MM.1S (cell line): ENCODE measurements at regions not wholly inside any gene's neighbourhood (a gene's known extent, or its start where the extent isn't known, plus 50 kb on each side); places are given as distances from the start of the nearest gene placed in this dataset.

Source experiments
- DNase-seq: peaks from one replicate; pipeline ENCODE4 v3.0.0-alpha.2; 2015
- H2AFZ ChIP-seq: fragments of 300-600 bp; sonication (generic); 2 replicates; pipeline ENCODE4 v1.6.0; 2016; ENCODE audit warnings: antibody characterized with exemption, low read length
- H3F3A ChIP-seq: fragments of 300-600 bp; sonication (generic); 2 replicates; pipeline ENCODE4 v1.6.1; 2016; ENCODE audit warnings: mild to moderate bottlenecking, antibody characterized with exemption, low read length, moderate library complexity, mixed read lengths; ENCODE audit not compliant: insufficient read depth
- H3K27ac ChIP-seq: fragments of 300-600 bp; sonication (generic); 2 replicates; pipeline ENCODE4 v1.5.1; 2016; ENCODE audit warnings: mild to moderate bottlenecking, low read length
- H3K27me3 ChIP-seq: fragments of 300-600 bp; sonication (generic); replicated peaks from 2 replicates; pipeline ENCODE4 v1.6.0; 2016; ENCODE audit warnings: low read length; ENCODE audit not compliant: insufficient read depth
- H3K36me3 ChIP-seq: fragments of 300-600 bp; sonication (generic); replicated peaks from 2 replicates; pipeline ENCODE4 v1.6.1; 2016; ENCODE audit warnings: mild to moderate bottlenecking, low read length, mixed read lengths; ENCODE audit not compliant: insufficient read depth
- H3K4me1 ChIP-seq: fragments of 300-600 bp; sonication (generic); 2 replicates; pipeline ENCODE4 v1.6.1; 2016; ENCODE audit warnings: low read length, mixed read lengths
- H3K4me2 ChIP-seq: fragments of 300-600 bp; sonication (generic); 2 replicates; pipeline ENCODE4 v1.6.0; 2016; ENCODE audit warnings: low read depth, low read length
- H3K4me3 ChIP-seq: fragments of 300-600 bp; sonication (generic); 2 replicates; pipeline ENCODE4 v1.5.1; 2016; ENCODE audit warnings: low read length, mixed read lengths
- H3K79me2 ChIP-seq: fragments of 300-600 bp; sonication (generic); 2 replicates; pipeline ENCODE4 v1.6.1; 2016; ENCODE audit warnings: mixed run types, low read length, mixed read lengths
- H3K9ac ChIP-seq: fragments of 300-600 bp; sonication (generic); 2 replicates; pipeline ENCODE4 v1.6.1; 2016; ENCODE audit warnings: low read length, mixed read lengths
- H3K9me2 ChIP-seq: fragments of 300-600 bp; sonication (generic); replicated peaks from 2 replicates; pipeline ENCODE4 v1.6.1; 2016; ENCODE audit warnings: mild to moderate bottlenecking, low read length, mixed read lengths; ENCODE audit not compliant: insufficient read depth
- H3K9me3 ChIP-seq: fragments of 300-600 bp; sonication (generic); replicated peaks from 2 replicates; pipeline ENCODE4 v1.6.1; 2016; ENCODE audit warnings: mild to moderate bottlenecking, low read length, mixed read lengths; ENCODE audit not compliant: insufficient read depth
- H4K20me1 ChIP-seq: fragments of 300-600 bp; sonication (generic); 2 replicates; pipeline ENCODE4 v1.6.1; 2016; ENCODE audit warnings: mild to moderate bottlenecking, low read length, moderate library complexity, mixed read lengths; ENCODE audit not compliant: insufficient read depth
- EZH2 ChIP-seq: fragments of 300-600 bp; sonication (generic); optimal IDR thresholded peaks from 2 replicates; pipeline ENCODE3; 2017; ENCODE audit warnings: low read depth, mild to moderate bottlenecking, antibody characterized with exemption, low read length, mixed read lengths
- EZH2phosphoT487 ChIP-seq: fragments of 300-600 bp; sonication (generic); IDR thresholded peaks from 2 replicates; pipeline ENCODE4 v1.6.1; 2018; ENCODE audit warnings: antibody characterized with exemption, low read length
- TF ChIP-seq, protein P1 (sequence below): fragments of 300-600 bp; sonication (generic); IDR thresholded peaks from 2 replicates; pipeline ENCODE4 v1.5.1; 2016; ENCODE audit warnings: antibody characterized with exemption, low read length, mixed read lengths

DNA sequence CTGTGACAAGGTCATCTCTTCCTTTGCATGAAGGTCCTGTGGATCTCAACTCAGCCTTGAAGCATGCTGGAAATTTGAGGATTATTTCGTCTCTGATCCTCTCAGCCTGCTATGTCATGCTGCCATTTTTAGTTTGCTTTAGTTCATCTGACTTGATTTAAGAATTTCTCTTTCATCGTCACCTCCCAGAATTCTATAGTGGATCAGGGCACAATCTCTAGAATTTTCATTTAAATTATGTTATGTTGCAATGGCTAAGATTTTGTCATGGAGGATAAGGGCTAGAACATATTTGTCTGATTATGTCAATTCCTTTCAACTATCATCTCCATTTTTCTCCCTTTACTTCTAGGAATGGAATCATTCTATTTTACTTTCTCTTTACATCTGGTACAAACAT lies 98.8 kb downstream of the PCDH10 start:
- Histone ChIP-seq H3K9me3 (no peaks in the 10 kb centered on the region), H3F3A (no peaks in the 10 kb centered on the region), H3K27ac (no peak overlapping the region), H3K79me2 (no peaks in the 10 kb centered on the region), H2AFZ (no peak overlapping the region), H3K4me2 (no peak overlapping the region), H3K9me2 (no peaks in the 10 kb centered on the region), H4K20me1 (no peaks in the 10 kb centered on the region), H3K27me3 (no peaks in the 10 kb centered on the region), H3K4me1 (no peaks in the 10 kb centered on the region), H3K9ac (no peak overlapping the region), H3K36me3 (no peaks in the 10 kb centered on the region), H3K4me3 (no peak overlapping the region)
- TF ChIP-seq EZH2 (no peak), EZH2phosphoT487 (no peak)
- TF ChIP-seq, protein P1, sequence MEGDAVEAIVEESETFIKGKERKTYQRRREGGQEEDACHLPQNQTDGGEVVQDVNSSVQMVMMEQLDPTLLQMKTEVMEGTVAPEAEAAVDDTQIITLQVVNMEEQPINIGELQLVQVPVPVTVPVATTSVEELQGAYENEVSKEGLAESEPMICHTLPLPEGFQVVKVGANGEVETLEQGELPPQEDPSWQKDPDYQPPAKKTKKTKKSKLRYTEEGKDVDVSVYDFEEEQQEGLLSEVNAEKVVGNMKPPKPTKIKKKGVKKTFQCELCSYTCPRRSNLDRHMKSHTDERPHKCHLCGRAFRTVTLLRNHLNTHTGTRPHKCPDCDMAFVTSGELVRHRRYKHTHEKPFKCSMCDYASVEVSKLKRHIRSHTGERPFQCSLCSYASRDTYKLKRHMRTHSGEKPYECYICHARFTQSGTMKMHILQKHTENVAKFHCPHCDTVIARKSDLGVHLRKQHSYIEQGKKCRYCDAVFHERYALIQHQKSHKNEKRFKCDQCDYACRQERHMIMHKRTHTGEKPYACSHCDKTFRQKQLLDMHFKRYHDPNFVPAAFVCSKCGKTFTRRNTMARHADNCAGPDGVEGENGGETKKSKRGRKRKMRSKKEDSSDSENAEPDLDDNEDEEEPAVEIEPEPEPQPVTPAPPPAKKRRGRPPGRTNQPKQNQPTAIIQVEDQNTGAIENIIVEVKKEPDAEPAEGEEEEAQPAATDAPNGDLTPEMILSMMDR = no peak
- DNase-seq = no peak

DNA sequence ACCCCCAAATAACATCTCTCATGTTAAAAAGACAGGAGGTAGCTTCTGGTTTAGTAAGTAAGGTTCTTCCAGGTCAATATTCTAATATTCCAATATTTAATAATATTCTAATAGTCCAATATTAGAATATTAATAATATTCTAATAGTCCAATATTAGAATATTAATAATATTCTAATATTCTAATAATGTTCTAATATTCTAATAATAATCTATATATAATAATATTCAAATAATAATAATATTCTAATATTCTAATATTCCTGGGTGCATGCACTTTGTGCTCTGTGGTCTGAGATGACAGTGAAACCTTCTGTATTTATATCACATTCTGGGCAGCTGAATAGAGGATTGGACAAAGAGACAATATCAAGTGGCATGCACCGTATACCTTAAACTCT lies 96.1 kb downstream of the PCDH10 start:
- no peaks in the 10 kb centered on the region for H3K9me2 ChIP-seq
- H3K9me3 ChIP-seq = no peaks in the 10 kb centered on the region
- no peaks in the 10 kb centered on the region for H3K79me2 ChIP-seq
- H2AFZ ChIP-seq = no peak overlapping the region
- no peak overlapping the region for H3K4me2 ChIP-seq
- TF ChIP-seq EZH2 (no peak), EZH2phosphoT487 (no peak)
- TF ChIP-seq, protein P1 = no peak
- DNase-seq = no peak
- H3K9ac ChIP-seq = no peak overlapping the region
- no peaks in the 10 kb centered on the region for H3K27me3 ChIP-seq
- H3K36me3 ChIP-seq = no peaks in the 10 kb centered on the region
- H4K20me1 ChIP-seq = no peaks in the 10 kb centered on the region
- no peaks in the 10 kb centered on the region for H3F3A ChIP-seq
- H3K4me1 ChIP-seq = no peaks in the 10 kb centered on the region
- H3K27ac ChIP-seq = no peak overlapping the region
- no peak overlapping the region for H3K4me3 ChIP-seq
